ENCODE measurements at regions not wholly inside any gene's neighbourhood (a gene's known extent, or its start where the extent isn't known, plus 50 kb on each side); places are given as distances from the start of the nearest gene placed in this dataset.
A peak's percentile ranks its signal among the peaks of the same experiment; 100 is the strongest.

DNA sequence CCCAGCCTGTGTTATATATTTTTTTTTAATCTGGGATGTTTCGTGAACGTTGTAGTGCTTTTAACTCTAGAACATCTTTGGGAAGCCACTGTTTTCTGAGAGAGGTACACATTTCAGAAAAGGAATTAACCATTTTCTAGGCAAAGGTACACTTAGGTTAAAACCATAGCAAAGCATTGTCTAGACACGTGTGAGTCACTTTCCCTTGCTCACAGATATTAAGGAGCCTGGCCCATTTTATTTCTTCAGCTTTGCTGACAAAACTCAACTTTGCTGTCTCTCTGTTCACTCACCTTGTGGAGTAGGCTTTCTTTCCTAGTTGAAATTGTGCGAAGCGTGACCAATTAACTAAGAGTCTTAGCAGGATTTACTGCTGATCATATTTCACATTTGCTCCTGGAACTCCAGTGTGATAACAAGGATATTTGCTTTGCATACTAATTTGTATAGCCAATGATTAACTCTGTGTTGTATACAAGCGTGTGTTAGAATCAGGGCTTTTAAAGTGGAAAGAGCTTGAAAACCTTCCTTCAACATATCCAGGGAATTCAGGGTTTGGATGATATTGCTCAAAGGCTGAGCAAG, 215.0 kb upstream of the AGAP1 start:
- intact Hi-C loops (cut with DNase I), result no loop called here
- DNase-seq, result no peak

DNA sequence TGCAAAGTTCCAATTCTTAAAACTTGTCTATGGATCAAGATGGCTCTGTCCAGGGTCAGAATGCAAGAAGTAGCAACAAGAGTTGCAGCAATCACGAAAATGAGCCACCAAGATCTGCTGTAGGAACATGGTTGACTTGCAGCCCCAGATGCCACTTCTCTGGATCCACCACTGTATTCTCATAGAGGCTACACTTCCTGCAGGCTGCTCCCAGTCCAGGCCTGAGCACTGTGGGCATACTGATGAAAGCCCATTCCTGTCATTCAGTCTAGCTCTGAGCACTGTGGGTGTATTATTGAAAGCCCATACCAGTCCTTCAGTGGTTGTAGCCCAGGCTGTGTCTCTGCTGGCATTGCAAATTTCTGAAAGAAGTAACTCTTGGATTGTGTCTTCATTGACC, 213.9 kb upstream of the AGAP1 start:
- intact Hi-C loops (cut with DNase I), result no loop called here
- DNase-seq, result no peak

DNA sequence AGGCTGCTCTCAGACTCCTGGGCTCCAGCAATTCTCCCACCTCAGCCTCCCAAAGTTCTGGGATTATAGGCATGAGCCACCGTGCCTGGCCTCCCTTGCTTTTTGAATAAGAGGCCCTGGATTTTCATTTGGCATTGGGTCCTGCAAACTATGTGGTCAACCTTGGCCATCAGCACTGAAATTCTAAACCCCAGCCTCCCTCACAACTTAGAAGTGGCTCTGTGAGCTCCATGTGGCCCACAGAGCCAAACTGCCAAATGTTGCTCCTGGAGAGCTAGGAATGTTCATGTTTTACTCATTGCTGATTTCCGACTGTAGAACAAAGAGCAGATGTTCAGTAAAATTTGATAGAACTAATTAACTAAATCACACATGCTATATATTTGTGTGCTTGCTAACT, 210.6 kb upstream of the AGAP1 start:
- intact Hi-C loops (cut with DNase I), result no loop called here
- DNase-seq, result no peak

DNA sequence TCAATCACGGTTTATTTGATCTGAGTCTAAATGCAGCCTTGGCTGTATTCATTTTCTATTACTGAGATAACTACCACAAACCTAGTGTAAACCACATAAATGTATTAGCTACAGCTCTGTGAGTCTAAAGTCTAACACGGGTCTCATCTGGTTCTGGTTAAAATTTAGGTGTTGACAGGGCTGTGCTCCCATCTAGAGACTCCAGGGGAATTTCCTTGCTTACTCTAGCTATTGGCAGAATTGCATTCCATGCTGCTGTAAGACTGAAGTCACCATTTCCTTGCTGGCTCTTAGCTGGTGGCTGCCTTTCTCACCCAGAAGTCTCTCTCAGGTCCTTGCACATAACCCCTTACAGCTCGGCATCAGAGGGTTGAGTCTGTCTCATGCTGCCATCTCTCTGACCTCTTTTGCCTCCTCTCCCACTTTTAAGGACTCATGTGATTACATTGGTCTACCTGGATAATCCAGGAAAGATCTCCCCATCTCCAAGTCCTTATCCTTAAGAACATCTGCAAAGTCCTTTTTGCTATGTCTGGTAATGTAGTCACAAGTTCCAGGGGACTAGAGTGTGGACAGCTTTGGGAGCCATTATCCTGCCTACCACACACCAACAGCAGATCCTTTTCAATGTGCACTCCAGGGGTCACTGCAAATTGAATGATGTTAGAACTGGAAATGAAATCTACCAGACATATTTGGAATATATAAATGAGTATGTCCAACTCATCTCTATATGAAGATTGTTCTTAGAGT, 207.0 kb upstream of the AGAP1 start:
- DNase-seq, result no peak
- intact Hi-C loops (cut with DNase I), result no loop called here

DNA sequence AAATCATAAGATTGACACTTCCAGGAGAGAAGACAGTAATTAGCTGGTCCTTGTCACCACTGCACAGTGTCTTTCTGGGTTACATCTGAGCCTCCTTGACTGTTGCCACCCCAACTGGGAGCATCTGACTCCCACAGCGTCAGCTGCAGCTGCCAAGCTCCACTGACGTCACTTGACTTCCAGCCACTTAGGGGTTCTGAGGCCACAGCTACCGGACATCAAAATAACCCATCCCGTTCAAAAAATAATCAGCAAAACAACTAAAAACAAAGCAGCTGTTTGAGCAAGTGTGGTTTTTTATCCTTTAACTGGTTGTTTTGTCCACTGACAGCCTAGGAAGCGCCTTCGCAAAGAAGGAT, 206.5 kb upstream of the AGAP1 start:
- intact Hi-C loops (cut with DNase I), result no loop called here
- peak in 6 of 10 donors; percentile 22 to 89 (median 48) for DNase-seq

DNA sequence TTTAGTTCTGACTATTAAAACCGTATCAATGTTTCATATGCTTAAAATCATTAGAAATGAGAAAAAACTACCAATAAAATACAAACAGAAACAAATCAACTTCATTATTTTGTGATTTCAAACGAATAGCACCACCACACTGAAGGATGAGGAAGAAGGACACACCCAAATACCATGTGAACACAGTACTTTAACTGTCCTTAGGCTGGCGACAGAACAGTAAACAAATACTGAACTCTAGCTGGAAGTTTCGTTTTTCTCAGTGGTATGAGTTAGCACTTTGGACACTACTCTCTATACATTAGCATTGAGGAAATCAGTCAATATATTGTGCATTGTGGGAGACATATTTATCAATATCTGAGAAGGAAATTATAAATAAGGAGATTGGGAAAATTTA, 202.4 kb upstream of the AGAP1 start:
- intact Hi-C loops (cut with DNase I), result no loop called here
- DNase-seq, result no peak

DNA sequence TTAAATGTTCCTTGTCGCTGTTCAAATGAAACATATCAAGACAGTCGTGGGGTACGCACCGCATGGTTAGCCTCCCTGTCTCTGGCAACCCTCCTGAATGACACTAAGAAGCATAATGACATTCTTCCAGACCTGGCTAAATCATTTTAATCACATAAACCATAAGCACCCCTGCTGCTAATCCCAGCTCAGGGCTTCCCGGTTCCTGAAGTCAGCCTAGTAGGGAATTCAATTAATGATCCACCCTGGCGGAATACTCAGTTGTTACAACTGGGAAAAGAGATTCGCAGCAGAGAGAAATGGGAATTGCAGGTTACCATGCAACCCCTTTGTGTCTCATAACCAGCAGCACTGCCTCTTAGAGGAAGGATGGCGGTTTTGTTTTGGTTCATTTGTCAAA, 200.8 kb upstream of the AGAP1 start:
- intact Hi-C loops (cut with DNase I), result no loop called here
- no peak for DNase-seq

DNA sequence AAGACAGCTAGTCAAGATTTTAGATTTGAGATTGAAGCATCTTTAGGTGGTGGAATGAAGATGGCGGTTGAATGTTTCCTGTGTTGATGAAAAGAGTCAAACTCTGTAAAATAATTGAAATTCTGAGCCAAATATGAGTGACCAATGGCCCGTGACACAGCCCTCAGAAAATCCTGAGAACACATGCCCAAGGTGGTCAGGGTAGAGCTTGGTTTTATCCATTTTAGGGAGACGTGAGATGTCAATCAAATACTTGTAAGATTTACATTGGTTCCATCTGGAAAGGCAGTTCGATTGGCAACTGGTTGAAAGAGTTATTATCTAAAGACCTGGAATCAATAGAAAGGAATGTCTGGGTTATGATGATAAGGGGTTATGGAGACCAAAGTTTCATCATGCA, 198.0 kb upstream of the AGAP1 start:
- intact Hi-C loops (cut with DNase I), result no loop called here
- DNase-seq, result no peak

DNA sequence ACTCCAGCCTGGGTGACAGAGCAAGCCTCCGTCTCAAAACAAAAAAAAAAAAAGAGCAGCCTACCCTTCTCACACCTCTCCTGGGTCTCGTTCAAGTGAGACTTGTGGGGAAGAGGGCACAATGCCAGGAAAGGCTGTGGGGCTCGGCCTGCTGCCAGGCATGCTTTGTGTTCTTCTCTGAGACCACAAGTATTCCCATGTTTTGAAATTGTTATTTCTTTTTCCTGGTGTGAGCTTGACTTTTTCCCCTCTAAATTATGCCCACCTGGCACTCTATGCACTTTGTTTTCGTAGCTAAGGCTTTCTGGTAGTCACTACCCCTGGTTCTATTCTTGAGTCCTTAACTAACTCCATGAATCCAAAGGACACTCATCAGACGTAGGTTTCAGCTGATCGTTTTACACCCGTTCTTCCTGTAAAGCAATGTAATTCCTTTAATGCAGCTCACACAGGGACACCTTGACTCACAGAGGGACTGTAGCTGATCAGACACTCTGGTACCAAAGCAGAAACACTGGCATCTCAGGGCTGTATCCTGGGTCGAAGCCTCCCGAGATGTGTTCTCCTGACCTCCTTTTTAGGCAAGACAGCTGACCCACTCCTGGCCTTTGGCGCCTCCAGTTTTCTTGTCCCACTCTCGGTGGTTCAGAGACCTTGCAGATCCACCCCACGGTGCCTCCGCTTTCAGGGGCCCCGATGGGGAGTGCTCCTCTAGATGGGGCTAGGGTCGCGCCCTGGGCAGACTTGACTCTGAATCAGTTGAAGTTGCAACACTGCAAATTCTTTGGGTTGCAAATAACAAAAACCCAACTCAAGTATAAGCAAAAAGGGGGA, 193.3 kb upstream of the AGAP1 start:
- DNase-seq, result no peak
- intact Hi-C loops (cut with DNase I), result no loop called here

DNA sequence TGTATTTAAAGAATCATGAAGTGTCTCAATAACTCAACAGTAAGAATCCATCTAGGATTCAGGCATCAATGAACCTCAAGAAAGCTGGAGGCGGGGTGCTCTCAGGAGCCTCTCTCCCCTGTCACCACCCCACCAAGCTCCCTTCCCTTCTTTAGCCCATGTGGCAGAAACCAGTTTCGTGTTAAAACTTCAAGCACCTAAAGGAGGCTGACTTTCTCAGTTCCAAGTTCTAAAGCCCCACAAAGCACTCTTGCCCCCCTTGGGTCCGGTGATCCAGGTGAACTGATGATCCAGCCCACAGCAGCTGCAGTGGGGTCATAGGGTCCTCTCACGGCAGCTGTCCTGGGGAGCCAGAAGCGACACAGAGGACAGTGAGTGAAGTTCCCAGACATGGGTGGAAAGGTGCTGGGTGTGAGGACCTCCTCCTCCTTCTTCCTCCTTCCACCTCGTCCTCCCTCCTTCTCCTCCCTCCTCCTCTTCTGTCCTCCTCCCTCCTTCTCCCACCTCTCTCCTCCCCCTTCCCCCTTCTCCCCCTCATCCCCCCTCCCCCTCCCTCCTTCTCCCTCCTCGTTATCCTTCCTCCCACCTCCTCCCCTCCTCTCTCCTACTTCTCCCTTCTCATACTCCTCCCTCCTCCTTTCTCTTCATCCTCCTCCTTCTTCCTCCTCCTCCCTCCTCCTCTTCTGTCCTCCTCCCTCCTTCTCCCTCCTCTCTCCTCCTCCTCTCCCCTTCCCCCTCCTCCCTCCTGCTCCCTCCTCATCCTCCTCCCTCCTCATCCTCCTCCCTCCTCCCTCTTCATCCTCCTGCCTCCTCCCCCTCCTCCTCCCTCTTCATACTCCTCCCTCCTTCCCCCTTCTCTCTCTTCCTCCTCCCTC, 192.4 kb upstream of the AGAP1 start:
- DNase-seq, result no peak
- intact Hi-C loops (cut with DNase I), result no loop called here

DNA sequence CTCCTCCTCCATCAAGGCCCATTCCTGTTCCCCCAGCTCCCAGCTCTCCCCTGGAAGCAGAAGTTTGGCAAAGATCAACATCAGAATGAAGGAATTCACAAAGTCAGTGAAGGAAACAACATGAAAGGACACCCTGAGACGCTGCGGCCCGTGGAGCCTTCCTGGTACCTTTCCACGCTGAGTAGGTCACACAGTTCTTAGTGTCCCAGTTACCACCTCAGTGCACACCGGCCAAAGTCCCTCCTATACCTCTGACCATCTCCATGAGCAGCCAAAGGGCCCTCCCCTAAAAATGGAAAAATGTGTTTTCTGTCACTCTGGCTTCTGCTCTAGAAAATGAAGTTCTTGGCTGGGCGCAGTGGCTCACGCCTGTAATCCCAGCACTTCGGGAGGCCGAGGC, 191.6 kb upstream of the AGAP1 start:
- intact Hi-C loops (cut with DNase I), result no loop called here
- no peak for DNase-seq

DNA sequence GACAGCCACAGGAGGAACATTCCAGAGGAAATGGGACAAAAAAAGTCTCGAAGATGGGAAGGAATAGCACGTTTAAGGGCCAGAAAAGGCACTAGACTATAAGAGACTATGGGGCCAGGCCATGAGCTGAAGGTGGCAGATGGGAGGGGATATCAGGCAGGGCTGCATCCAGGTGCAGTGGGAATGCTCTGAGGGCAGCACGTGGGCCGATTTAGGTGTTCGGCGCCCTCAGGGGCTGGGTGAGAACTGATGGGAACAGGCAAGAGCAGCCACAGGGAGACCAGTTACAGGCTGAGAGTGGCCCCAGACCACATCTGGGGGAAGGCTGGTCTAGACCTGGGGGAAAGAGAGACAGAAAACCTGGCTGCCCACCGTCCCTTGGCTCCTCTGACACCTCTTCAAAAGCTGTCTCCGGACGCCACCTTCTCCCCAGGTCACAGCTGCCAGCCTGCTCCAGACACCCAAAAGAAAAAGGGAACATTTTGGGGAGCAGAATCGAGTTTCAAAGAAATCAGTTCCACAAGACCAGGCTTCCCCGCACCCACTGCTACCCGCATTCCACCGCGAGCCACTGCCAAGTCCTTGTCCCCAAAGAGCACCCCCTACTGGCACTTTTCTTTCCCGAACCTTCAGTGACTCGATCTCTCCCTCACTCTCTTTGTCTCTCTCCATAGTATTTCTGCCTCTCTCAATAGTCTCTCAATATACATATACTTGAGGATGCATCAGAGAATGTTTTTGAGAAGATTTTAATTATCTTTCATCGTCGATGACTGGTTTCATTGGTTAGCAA, 190.1 kb upstream of the AGAP1 start:
- intact Hi-C loops (cut with DNase I), result no loop called here
- no peak for DNase-seq

DNA sequence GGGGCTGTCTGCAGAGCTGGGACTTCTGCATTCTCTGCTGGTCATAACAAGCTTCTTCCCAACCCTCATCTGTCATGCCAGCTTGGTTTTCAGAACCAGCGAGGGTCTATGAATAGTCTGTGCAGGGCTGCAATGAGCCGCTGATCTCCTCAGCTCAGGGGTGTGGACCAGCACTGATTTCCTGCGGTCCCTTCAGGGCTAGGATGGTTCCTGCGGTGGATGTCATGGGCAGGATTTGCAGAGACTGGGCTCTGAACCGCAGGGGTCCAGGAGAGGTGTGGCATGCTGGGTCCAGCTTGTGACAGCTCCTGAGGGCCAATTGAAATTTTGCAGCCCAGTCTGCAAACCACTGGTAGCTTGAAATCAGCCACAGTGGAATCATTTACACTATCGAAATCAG, 188.2 kb upstream of the AGAP1 start:
- intact Hi-C loops (cut with DNase I), result no loop called here
- no peak for DNase-seq

DNA sequence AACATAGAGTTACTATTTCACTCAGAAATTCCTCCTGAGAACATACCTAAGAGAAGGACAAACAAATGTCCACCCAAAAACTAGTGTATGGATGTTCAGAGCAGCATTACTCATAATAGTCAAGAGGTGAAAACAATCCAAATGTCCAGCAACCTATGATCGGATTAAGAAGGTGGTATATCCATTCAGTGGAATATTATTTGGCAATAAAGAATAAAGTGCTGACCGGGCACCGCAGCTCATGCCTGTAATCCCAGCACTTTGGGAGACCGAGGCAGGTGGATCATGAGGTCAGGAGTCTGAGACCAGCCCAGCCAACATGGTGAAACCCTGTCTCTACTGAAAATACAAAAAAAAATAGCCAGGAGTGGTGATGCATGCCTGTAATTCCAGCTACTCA, 182.8 kb upstream of the AGAP1 start:
- no peak for DNase-seq
- intact Hi-C loops (cut with DNase I), result no loop called here

DNA sequence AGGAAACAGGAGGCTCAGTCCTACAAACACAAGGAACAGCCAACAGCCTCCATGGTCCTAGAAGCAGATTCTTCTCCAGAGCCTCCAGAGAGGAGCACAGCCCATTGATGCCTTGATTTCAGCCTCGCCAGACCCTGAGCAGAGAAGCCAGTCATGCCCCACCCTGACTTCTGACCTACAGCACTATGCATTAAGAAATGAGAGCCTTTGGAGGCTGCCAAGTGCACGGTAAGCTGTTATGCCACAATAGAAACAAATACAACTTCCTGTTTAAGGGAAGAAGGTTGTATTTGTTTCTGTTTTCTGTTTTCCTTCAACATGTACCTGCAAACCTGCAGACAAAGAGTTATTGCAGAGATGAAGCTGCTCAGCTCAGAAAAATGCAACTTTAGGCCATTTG, 181.3 kb upstream of the AGAP1 start:
- intact Hi-C loops (cut with DNase I), result no loop called here
- no peak for DNase-seq

DNA sequence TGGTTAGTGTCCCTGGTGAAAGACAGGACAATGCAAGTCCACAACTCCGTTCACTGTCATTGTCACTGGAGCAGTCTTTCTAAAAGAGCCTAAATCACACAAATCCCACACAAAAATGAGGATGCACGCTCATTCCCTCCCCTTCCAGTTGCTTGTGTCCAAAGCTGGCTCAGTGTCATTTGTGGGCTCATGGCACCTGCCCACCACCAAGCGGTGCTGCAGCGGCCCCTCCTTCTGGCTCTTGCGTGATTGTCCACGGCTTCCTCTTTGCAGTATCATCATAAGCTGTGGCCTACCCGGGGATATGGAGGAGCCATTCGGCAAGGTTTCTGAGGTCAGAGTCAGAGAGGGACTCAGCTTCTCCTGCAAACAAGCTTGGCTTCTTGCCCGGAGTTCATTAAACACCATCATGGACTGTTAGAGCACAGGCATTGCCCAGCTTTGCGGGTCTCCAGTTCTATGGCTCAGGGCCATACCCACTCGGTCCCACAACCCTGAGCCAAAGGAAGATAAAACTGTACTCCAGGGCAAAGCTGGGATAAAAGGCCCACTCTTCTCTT, 179.4 kb upstream of the AGAP1 start:
- intact Hi-C loops (cut with DNase I), result no loop called here
- no peak for DNase-seq

DNA sequence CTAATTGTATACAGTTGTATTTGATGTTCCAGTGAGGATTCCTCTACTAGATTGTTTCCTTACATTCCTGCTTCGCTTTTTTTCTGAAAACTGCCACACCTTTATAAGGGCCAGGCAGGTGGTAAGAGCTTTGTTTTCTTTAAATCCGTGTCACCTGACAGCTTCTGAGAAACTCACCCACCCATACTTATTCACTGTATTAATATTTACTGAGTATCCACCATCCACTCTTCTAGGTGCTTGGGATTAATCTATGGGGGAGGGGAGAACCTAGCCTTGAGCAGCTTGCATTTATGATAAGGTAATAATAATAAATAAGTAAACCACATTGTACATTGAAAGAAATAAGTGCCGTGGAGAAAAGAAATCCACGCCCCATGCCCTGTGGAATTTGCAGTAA, 174.7 kb upstream of the AGAP1 start:
- no peak for DNase-seq
- intact Hi-C loops (cut with DNase I), result no loop called here

DNA sequence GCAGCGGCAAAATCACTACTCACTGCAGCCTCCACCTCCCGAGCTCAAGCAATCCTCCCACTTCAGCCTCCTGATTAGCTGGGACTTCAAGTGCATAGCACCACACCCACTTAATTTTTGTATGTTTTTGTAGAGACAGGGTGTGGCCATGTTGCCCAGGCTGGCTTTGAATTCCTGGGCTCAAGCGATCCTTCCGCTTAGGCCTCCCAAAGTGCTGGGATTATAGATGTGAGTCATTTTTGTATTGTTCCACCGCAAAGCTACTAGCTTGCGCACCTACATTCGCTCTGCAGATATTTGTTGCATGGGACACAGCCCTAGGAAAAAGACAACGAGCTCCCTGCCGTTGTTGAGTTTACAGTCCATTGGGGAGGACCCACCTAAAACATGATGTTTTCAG, 173.5 kb upstream of the AGAP1 start:
- no peak for DNase-seq
- intact Hi-C loops (cut with DNase I), result no loop called here

DNA sequence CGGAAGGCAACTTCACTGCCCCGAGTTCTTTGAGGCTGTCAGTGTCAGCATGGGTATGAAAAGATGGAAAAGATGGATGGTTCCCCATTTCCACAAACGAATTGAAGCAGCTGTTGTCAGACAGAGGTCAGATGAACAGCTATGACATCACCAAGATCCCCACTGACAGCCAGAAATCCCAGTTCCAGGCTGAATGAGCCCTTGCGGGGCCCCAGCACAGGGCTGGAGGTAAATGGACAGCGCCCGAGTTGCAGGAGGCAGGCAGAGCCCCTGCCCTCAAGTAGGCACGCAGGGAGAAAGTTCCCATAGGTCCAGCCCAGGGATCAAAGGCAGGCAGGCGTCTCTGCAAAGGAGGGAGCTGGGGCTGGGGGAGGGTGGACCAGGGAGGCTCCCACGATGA, 169.5 kb upstream of the AGAP1 start:
- DNase-seq, result no peak
- intact Hi-C loops (cut with DNase I), result no loop called here

DNA sequence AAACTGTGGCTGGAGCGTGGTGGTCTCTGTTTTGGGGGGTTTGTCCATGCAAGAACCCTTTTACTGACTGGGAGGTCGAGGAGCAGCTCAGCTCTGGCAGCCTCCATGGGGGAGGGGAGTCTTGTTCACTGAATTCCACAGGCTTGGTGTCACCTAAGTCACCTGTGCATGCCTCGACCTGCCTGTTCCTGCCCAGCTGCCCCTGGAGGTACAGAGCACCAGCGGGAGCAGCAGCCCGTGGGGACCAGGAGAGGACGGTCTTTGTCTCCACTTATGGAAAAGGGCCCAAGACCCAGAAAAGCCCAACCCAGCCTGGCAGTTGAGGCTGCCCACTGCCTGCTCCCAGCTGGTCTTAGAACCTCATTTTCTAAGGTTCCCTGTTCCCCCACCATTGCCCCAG, 168.7 kb upstream of the AGAP1 start:
- no peak for DNase-seq
- intact Hi-C loops (cut with DNase I), result no loop called here
